Kidney glomerular epithelial cell (primary cell): ENCODE measurements at regions not wholly inside any gene's neighbourhood (a gene's known extent, or its start where the extent isn't known, plus 50 kb on each side); places are given as distances from the start of the nearest gene placed in this dataset.
A peak's percentile ranks its signal among the peaks of the same experiment; 100 is the strongest.

Source experiments
- DNase-seq: peaks from one replicate; lab custom pipeline; 2025; lab: John Stamatoyannopoulos, UW

- peak; percentile 82 for DNase-seq
Observed at GRCh38 chr9:88658311-88658822, 123.4 kb downstream of the NXNL2 start.

DNA sequence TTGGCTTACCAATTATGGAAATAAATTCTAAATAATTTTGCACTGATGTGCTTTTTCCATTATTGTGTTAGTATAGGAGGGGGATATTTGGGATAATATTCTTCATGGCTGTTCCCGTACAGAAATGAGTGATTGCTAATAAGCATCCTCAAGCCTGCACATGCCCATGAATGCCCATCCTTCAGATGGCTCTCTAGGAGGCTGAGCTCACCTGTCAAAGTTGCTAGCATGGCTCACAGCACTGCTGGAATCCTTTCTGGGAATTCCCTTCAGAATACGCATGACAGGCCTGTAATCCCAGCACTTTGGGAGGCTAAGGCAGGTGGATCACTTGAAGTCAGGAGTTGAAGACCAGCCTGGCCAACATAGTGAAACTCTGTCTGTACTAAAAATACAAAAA, 124.1 kb downstream of the NXNL2 start:
- peak; percentile 24 for DNase-seq

DNA sequence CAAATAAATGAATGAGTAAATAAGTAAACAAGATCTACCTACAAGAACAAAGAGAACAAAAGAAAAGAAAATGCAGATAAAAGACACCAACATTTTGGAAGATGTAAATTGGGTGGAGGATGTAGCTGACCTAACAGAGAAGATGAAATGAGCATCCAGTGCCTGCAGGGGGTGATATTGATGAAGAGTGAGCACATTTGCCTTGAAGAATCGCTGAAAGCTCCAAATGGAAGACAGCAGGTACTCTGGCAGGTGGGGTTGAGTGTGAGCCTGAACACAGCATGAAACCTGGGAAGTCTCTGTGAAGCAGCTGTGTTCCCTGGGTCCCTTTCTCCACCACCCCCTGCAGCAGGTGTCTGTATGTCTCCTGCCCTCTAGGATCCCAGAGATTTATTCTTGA, 125.6 kb downstream of the NXNL2 start:
- DNase-seq = peak; percentile 29

- DNase-seq = no peak
Observed at GRCh38 chr9:88661759-88662158, 126.8 kb downstream of the NXNL2 start.

DNA sequence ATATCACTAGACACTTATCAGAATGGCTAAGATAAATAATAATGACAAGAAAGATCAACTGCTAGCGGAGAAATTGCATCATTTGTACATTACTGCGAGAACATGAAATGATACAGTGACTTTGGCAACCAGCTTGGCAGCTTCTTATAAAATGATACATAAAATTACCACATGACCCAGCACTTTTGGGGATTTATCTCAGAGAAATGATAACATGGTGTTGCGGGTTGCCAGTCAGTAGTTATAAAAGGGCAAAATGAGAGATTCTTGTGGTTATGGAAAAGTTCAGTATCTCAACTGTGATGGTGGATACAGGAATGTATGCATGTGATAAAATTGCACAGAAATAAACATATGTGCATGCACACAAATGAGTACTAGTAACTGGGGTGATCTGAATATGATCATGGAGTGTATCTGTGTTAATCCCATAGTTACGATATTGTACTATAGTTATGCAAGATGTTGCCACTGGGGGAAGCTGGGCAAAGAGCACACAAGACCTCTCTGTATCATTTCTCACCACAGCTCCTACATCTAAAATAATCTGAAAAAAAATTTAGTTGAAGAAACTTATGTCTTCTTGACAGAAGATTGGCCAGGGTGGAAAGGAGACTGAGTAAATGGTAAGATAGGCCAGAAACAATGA, 128.9 kb downstream of the NXNL2 start:
- no peak for DNase-seq

- no peak for DNase-seq
Observed at GRCh38 chr9:88664773-88665172, 129.8 kb downstream of the NXNL2 start.

DNA sequence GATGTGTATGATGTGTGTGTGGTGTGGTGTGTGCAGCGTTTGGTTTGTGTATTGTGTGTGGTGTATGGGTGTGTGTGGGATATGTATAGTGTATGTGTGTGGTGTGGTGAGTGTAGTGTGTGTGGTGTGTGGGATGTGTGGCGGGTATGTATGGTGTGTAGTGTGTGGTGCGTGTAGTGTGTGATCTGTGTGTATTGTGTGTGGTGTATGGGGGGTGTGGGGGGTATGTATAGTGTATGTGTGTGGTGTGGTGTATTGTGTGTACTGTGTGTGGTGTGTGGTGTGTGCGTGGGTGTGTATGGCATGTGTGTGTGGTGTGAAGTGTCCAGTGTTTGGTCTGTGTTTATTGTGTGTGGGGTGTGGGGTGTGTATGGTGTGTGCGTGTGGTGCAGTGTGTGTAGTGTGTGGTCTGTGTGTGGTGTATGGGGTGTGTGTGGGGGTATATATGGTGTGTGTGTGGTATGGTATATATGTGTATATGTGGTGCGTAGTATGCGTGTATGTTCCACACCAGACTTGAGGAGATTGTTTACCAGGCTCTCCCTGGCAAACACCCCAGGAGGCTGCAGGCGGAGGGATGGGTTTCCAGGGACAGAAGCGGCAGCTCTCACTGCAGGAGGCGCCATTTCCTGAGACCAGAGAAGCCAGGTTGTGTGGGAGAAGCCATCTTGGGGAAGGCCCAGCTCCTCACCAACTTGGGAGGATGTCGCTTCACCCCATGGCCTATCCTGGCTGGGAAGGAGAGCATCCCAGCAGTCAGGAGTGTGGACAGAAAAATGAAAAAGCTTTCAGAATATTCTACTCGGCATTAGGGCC, 138.1 kb downstream of the NXNL2 start:
- DNase-seq = no peak

GRCh38 chr9:88673886-88674285, 138.9 kb downstream of the NXNL2 start:
- DNase-seq = no peak

DNA sequence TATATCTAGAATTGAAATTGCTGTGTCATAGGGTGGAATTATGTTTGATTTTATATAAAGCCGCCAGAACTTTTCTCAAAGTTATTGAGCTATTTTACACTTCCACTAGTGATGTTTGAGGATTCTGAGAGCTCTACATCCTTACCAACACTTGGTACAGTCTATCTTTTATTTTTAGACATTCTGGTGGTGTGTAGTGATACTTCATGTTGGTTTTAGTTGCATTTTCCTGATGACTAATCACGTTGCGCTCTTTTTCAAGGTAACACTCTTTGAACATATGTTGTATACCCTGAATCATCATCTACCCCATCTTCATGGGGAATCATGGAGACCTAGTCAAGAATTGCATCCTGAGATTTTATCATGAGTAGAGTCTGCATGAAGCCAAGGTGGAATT, 141.7 kb downstream of the NXNL2 start:
- no peak for DNase-seq

DNA sequence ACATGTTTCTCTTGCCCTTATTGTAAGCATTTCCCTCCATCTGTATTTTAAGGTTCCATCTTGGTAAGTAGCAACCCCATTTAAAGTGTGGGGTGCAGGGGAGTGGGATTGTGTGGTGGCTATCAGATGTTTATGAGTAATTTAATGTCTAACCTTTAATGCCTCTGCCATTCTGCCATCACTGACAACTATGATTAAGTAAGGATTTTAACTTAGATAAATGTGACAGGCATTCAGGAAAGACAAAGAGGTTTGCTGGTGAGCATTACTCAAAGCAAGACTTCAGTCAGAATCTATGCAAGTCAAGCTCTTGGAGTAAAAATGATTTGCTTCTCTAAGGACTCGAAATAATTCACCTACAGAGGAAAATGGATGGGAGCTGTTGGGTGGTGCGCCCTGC, 143.0 kb downstream of the NXNL2 start:
- DNase-seq = no peak

GRCh38 chr9:88678431-88678830, 143.5 kb downstream of the NXNL2 start:
- DNase-seq = no peak

DNA sequence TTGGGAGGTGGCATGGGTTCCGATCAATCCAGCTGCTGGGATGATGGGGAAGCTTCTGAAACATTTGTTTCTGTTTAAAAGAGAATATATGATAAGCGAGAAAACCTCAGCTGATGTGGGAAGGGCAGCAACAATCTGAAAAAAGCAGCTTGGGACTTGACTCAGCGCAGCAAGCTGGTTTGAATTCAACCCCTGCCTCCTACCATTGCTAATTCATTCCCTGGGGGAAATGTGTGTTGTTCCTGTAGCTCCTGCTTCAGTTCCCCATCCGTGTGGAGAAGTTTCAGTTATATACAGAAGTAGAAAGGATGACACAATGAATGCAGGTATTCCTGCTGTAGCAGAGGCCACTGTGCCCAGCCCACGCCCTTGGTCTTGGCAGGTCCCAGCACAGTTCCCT, 145.1 kb downstream of the NXNL2 start:
- DNase-seq = no peak

DNA sequence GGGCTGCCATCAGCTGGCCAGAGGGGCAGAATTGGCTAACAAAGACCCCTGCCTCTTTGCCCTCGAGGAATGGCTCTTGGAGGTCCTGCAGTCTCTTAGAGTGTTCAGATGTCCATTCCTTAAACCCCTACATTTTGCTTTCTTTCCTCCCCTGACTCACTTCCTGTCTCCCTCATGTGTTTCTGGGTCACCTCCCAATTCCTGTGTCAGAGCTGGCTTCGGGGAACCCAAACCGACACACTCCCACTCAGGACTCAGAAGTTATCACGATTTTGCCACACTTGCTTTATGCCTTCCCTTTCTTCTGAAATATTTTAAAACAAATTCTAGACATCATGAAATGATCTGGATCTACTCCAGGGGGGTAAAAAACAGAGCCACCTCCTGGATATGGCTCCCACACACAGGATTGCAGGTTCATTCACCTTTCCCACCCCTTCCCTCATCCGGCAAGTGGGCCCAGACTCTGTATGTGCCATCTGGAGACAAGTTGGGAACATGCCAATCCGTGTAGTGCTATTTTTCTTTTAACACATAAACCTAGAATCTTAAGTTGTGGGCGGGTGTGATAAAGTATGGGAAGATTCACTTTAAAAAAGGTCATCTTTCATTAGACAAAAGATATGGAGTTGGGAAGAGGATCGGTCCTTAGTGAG, 145.7 kb downstream of the NXNL2 start:
- no peak for DNase-seq

DNA sequence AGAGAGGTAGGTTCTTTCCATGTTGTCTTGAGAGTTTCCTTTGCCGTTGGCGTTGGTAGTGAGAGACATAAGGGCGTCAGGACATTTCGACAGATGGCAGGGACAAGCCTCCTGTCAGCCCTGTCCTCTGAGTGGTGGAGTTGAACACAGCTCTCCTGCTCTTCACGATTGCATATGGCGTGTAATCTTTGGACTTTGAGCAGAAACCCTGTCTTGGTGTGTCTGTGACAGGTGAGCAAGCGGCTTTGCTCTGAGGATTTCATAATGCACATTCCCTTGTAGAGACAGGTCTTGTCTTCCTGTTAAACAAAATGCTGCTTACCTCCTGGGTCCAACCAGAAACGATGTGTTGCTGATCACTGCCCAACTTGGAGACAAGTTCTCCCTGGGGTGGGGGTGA, 146.5 kb downstream of the NXNL2 start:
- DNase-seq = no peak

- peak; percentile 8 for DNase-seq
Observed at GRCh38 chr9:88682431-88682831, 147.5 kb downstream of the NXNL2 start.

DNA sequence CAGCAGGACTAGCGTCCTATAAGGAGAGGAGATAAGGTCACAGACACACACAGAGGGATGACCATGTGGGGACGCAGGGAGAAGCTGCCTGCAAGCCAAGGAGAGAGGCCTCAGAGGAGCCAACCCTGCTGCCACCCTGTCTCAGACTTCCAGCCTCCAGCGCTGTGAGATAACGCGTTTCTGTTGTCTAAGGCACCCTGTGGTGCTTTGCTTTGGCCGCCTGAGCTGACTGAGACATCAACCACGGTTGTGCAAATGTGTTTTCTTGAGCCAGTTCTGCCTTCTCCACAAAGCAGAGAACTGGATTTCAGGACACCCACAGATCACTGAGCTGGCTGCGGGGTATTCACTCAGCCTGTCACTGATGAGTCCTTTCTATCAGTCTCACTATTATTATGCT, 149.1 kb downstream of the NXNL2 start:
- no peak for DNase-seq

GRCh38 chr9:88684845-88685244, 149.9 kb downstream of the NXNL2 start:
- DNase-seq = no peak

GRCh38 chr9:88685966-88686365, 151.0 kb downstream of the NXNL2 start:
- no peak for DNase-seq

GRCh38 chr9:88689509-88690298, 154.7 kb downstream of the NXNL2 start:
- no peak for DNase-seq

DNA sequence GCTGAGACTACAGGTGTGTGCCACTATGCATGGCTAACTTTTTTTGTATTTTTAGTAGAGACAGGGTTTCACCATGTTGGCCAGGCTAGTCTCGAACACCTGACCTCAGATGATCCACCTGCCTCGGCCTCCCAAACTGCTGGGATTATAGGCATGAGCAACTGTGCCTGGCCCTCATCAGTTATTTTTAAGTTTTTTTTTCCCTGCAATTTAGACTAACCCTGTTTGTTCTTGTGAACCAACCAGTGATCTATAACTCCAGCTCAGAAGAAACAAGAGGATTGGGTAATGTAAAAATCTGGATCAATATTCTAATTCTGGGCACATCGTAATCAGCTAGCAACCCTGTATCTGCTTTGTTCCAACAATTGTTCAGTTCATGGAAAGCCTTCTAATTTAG, 155.7 kb downstream of the NXNL2 start:
- no peak for DNase-seq

DNA sequence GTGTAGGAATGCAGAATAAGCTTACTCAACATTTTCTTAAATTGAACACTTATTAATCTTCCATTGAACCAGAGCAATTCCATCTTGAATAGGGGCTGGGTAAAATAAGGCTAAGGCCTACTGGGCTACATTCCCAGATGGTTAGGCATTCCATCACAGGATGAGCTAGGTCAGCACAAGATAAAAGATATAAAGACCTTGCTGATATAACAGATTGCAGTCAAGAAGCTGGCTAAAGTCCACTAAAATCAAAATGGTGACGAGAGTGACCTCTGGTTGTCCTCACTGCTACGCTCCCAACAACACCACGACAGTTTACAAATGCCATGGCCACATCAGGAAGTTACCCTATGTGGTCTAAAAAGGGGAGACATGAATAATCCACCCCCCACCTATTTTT, 156.1 kb downstream of the NXNL2 start:
- DNase-seq = no peak

- no peak for DNase-seq
Observed at GRCh38 chr9:88691811-88692210, 156.8 kb downstream of the NXNL2 start.
